ENCODE measurements at regions not wholly inside any gene's neighbourhood (a gene's known extent, or its start where the extent isn't known, plus 50 kb on each side); places are given as distances from the start of the nearest gene placed in this dataset.
A peak's percentile ranks its signal among the peaks of the same experiment; 100 is the strongest.
"Not testable (repeated sequence)": the region's sequence is repeated elsewhere in the genome, so short reads cannot be mapped to it uniquely, and the experiment has no call there.

DNA sequence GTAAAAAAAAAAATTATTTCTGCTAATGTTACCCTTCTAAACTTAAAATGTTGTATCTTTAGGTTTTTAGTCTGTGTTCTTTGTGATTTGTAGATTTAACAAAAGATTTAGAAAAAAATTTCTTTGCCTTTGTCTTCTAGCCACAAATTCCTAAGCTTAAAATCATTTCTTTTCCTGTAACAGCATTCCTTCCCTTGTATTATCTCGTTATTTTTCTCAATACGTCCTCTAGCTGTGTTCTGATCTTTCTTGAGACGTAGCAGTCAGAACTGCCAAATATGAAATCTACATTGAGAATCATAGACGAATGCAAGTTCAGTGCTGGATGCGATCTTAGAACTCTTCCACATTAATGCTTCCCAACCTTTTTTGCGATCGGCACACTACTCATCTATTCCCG lies 283.1 kb downstream of the UTRN start:
- DNase-seq (ENCODE audit: low spot score) = no peak
- H3K4me3 Mint-ChIP-seq = no peak overlapping the region
- H3K27ac Mint-ChIP-seq = peak overlapping the region; percentile 7; the same call in 1 of the 2 replicates
- no peaks in the 10 kb centered on the region for H3K27me3 Mint-ChIP-seq (ENCODE audit: low read depth)
- POLR2A ChIA-PET = no interaction called here
- ATAC-seq = no peak
- TF ChIP-seq, protein P1, sequence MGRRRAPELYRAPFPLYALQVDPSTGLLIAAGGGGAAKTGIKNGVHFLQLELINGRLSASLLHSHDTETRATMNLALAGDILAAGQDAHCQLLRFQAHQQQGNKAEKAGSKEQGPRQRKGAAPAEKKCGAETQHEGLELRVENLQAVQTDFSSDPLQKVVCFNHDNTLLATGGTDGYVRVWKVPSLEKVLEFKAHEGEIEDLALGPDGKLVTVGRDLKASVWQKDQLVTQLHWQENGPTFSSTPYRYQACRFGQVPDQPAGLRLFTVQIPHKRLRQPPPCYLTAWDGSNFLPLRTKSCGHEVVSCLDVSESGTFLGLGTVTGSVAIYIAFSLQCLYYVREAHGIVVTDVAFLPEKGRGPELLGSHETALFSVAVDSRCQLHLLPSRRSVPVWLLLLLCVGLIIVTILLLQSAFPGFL (CRISPR knock-in tag; IDR thresholded peaks at IDR 0.05; ENCODE audit: borderline replicate concordance) = no peak
- TF ChIP-seq ETV6 (CRISPR knock-in tag; IDR thresholded peaks at IDR 0.05) (no peak), MYBL2 (CRISPR knock-in tag; IDR thresholded peaks at IDR 0.05) (no peak)
- peaks cover 8% of the 10 kb centered on the region; the same call in 1 of the 2 replicates for H3K9me3 Mint-ChIP-seq
- no peaks in the 10 kb centered on the region for H3K4me1 Mint-ChIP-seq
- H3K36me3 Mint-ChIP-seq = peaks cover 12% of the 10 kb centered on the region
- CTCF ChIA-PET = no interaction called here

DNA sequence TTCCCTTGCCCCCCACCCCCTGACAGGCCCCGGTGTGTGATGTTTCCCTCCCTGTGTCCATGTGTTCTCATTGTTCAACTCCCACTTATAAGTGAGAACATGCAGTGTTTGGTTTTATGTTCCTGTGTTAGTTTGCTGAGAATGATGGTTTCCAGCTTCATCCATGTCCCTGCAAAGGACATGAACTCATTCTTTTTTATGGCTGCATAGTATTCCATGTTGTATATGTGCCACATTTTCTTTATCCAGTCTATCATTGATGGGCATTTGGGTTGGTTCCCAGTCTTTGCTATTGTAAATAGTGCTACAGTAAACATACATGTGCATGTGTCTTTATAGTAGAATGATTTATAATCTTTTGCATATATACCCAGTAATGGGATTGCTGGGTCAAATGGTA lies 287.4 kb downstream of the UTRN start:
- ATAC-seq; CTCF ChIA-PET; DNase-seq (ENCODE audit: low spot score); H3K4me1 Mint-ChIP-seq; H3K27ac Mint-ChIP-seq; H3K4me3 Mint-ChIP-seq; POLR2A ChIA-PET; H3K9me3 Mint-ChIP-seq; H3K27me3 Mint-ChIP-seq (ENCODE audit: low read depth): not testable (repeated sequence)
- peaks cover 20% of the 10 kb centered on the region for H3K36me3 Mint-ChIP-seq

DNA sequence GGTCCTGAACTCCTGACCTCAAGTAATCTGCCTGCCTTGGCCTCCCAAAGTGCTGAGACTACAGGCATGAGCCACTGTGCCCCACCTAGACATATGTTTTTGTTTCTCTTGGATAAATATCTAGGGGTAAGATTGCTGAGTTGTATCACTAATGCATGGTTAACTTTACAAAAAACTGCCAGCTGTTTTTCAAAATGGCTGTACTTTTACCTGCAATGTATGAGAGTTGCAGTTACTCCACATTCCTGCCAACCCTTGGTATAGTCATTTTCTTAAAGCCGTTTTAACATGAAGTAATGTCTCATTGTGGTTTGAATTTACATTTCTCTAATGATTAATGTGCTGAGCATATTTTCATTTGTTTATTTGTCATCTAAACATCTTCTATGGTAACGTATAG lies 289.7 kb downstream of the UTRN start:
- no peak for TF ChIP-seq GABPB1 (CRISPR knock-in tag; IDR thresholded peaks at IDR 0.05)
- TF ChIP-seq ZNF317 (CRISPR knock-in tag; IDR thresholded peaks at IDR 0.05; ENCODE audit: borderline replicate concordance, low read depth) = no peak
- no peak for TF ChIP-seq ETV6 (CRISPR knock-in tag; IDR thresholded peaks at IDR 0.05)
- TF ChIP-seq, protein P2, sequence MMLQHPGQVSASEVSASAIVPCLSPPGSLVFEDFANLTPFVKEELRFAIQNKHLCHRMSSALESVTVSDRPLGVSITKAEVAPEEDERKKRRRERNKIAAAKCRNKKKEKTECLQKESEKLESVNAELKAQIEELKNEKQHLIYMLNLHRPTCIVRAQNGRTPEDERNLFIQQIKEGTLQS (CRISPR knock-in tag; conservative IDR thresholded peaks at IDR 0.05) = no peak
- TF ChIP-seq, protein P3, sequence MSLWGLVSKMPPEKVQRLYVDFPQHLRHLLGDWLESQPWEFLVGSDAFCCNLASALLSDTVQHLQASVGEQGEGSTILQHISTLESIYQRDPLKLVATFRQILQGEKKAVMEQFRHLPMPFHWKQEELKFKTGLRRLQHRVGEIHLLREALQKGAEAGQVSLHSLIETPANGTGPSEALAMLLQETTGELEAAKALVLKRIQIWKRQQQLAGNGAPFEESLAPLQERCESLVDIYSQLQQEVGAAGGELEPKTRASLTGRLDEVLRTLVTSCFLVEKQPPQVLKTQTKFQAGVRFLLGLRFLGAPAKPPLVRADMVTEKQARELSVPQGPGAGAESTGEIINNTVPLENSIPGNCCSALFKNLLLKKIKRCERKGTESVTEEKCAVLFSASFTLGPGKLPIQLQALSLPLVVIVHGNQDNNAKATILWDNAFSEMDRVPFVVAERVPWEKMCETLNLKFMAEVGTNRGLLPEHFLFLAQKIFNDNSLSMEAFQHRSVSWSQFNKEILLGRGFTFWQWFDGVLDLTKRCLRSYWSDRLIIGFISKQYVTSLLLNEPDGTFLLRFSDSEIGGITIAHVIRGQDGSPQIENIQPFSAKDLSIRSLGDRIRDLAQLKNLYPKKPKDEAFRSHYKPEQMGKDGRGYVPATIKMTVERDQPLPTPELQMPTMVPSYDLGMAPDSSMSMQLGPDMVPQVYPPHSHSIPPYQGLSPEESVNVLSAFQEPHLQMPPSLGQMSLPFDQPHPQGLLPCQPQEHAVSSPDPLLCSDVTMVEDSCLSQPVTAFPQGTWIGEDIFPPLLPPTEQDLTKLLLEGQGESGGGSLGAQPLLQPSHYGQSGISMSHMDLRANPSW (CRISPR knock-in tag; conservative IDR thresholded peaks at IDR 0.05; ENCODE audit: low read depth) = no peak
- no peak for TF ChIP-seq FOXK1 (CRISPR knock-in tag; IDR thresholded peaks at IDR 0.05)
- TF ChIP-seq, protein P4, sequence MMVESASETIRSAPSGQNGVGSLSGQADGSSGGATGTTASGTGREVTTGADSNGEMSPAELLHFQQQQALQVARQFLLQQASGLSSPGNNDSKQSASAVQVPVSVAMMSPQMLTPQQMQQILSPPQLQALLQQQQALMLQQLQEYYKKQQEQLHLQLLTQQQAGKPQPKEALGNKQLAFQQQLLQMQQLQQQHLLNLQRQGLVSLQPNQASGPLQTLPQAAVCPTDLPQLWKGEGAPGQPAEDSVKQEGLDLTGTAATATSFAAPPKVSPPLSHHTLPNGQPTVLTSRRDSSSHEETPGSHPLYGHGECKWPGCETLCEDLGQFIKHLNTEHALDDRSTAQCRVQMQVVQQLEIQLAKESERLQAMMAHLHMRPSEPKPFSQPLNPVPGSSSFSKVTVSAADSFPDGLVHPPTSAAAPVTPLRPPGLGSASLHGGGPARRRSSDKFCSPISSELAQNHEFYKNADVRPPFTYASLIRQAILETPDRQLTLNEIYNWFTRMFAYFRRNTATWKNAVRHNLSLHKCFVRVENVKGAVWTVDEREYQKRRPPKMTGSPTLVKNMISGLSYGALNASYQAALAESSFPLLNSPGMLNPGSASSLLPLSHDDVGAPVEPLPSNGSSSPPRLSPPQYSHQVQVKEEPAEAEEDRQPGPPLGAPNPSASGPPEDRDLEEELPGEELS (CRISPR knock-in tag; IDR thresholded peaks at IDR 0.05) = no peak
- TF ChIP-seq SMAD3 (CRISPR knock-in tag; IDR thresholded peaks at IDR 0.05; ENCODE audit: borderline replicate concordance) = no peak
- ChIA-PET CTCF (no interaction called here), POLR2A (no interaction called here)
- peaks cover 8% of the 10 kb centered on the region; the same call in 1 of the 2 replicates for H3K9me3 Mint-ChIP-seq
- no peak overlapping the region for H3K27ac Mint-ChIP-seq
- H3K36me3 Mint-ChIP-seq = peaks cover 31% of the 10 kb centered on the region
- H3K4me3 Mint-ChIP-seq = no peak overlapping the region
- no peak for ATAC-seq
- no peaks in the 10 kb centered on the region for H3K27me3 Mint-ChIP-seq (ENCODE audit: low read depth)
- H3K4me1 Mint-ChIP-seq = no peaks in the 10 kb centered on the region
- DNase-seq (ENCODE audit: low spot score) = no peak

DNA sequence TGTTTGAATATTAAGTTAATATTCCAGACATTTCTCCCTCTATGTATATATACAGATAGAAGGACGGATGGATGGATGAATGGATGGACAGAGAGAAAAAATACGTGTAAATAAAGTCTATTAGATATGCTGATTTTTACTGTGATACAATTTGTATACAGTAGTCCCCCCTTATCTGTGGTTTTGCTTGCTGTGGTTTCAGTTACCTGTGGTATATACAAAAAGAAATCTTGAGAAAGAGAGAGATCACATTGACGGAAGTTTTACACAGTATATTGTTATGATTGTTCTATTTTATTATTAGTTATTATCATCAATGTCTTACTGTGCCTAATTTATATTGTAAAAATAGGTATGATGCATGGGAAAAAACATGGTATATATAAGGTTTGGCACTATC lies 290.2 kb downstream of the UTRN start:
- DNase-seq (ENCODE audit: low spot score) (no peak), ATAC-seq (no peak)
- POLR2A ChIA-PET = no interaction called here
- H3K4me1 Mint-ChIP-seq = no peaks in the 10 kb centered on the region
- H3K36me3 Mint-ChIP-seq = peaks cover 30% of the 10 kb centered on the region
- no peaks in the 10 kb centered on the region for H3K27me3 Mint-ChIP-seq (ENCODE audit: low read depth)
- H3K9me3 Mint-ChIP-seq = peaks cover 8% of the 10 kb centered on the region; the same call in 1 of the 2 replicates
- no peak overlapping the region for H3K4me3 Mint-ChIP-seq
- no peak overlapping the region for H3K27ac Mint-ChIP-seq
- CTCF ChIA-PET = no interaction called here
- TF ChIP-seq, protein P5, sequence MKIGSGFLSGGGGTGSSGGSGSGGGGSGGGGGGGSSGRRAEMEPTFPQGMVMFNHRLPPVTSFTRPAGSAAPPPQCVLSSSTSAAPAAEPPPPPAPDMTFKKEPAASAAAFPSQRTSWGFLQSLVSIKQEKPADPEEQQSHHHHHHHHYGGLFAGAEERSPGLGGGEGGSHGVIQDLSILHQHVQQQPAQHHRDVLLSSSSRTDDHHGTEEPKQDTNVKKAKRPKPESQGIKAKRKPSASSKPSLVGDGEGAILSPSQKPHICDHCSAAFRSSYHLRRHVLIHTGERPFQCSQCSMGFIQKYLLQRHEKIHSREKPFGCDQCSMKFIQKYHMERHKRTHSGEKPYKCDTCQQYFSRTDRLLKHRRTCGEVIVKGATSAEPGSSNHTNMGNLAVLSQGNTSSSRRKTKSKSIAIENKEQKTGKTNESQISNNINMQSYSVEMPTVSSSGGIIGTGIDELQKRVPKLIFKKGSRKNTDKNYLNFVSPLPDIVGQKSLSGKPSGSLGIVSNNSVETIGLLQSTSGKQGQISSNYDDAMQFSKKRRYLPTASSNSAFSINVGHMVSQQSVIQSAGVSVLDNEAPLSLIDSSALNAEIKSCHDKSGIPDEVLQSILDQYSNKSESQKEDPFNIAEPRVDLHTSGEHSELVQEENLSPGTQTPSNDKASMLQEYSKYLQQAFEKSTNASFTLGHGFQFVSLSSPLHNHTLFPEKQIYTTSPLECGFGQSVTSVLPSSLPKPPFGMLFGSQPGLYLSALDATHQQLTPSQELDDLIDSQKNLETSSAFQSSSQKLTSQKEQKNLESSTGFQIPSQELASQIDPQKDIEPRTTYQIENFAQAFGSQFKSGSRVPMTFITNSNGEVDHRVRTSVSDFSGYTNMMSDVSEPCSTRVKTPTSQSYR (CRISPR knock-in tag; IDR thresholded peaks at IDR 0.05) = no peak
- TF ChIP-seq CREB1 (CRISPR knock-in tag; IDR thresholded peaks at IDR 0.05) (no peak), TEAD4 (CRISPR knock-in tag; IDR thresholded peaks at IDR 0.05) (no peak), ZBTB21 (CRISPR knock-in tag; IDR thresholded peaks at IDR 0.05; ENCODE audit: borderline replicate concordance) (no peak), ZNF263 (CRISPR knock-in tag; IDR thresholded peaks at IDR 0.05; ENCODE audit: low read depth) (no peak)
- TF ChIP-seq, protein P2 (CRISPR knock-in tag; conservative IDR thresholded peaks at IDR 0.05) = no peak
- TF ChIP-seq, protein P6, sequence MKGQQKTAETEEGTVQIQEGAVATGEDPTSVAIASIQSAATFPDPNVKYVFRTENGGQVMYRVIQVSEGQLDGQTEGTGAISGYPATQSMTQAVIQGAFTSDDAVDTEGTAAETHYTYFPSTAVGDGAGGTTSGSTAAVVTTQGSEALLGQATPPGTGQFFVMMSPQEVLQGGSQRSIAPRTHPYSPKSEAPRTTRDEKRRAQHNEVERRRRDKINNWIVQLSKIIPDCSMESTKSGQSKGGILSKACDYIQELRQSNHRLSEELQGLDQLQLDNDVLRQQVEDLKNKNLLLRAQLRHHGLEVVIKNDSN (CRISPR knock-in tag; IDR thresholded peaks at IDR 0.05) = no peak
- TF ChIP-seq, protein P7, sequence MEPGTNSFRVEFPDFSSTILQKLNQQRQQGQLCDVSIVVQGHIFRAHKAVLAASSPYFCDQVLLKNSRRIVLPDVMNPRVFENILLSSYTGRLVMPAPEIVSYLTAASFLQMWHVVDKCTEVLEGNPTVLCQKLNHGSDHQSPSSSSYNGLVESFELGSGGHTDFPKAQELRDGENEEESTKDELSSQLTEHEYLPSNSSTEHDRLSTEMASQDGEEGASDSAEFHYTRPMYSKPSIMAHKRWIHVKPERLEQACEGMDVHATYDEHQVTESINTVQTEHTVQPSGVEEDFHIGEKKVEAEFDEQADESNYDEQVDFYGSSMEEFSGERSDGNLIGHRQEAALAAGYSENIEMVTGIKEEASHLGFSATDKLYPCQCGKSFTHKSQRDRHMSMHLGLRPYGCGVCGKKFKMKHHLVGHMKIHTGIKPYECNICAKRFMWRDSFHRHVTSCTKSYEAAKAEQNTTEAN (CRISPR knock-in tag; IDR thresholded peaks at IDR 0.05) = no peak

All from WTC11 (cell line).